Karpas-422 (cell line): ENCODE measurements at regions not wholly inside any gene's neighbourhood (a gene's known extent, or its start where the extent isn't known, plus 50 kb on each side); places are given as distances from the start of the nearest gene placed in this dataset.

Source experiments
- DNase-seq: peaks from one replicate; pipeline ENCODE4 v3.0.0-alpha.2; 2015
- H2AFZ ChIP-seq: fragments of 200-600 bp; sonication (generic); 2 replicates; pipeline ENCODE4 v1.6.1; 2014; ENCODE audit warnings: antibody characterized with exemption, low read length, mixed read lengths
- H3K27ac ChIP-seq: fragments of 200-600 bp; sonication (generic); 2 replicates; pipeline ENCODE4 v1.5.1; 2014; ENCODE audit warnings: mild to moderate bottlenecking, low read length, moderate library complexity
- H3K27me3 ChIP-seq: fragments of 200-600 bp; sonication (generic); 2 replicates; pipeline ENCODE4 v1.6.1; 2014; ENCODE audit warnings: low read length, mixed read lengths
- H3K36me3 ChIP-seq: fragments of 200-600 bp; sonication (generic); 2 replicates; pipeline ENCODE4 v1.6.1; 2014; ENCODE audit warnings: low read length, mixed read lengths; ENCODE audit not compliant: insufficient read depth
- H3K4me1 ChIP-seq: fragments of 200-600 bp; sonication (generic); 2 replicates; pipeline ENCODE4 v1.6.1; 2014; ENCODE audit warnings: mild to moderate bottlenecking, low read length, mixed read lengths
- H3K4me2 ChIP-seq: fragments of 200-600 bp; sonication (generic); 2 replicates; pipeline ENCODE4 v1.6.1; 2014; ENCODE audit warnings: low read length, low read depth, mild to moderate bottlenecking; ENCODE audit not compliant: poor library complexity, severe bottlenecking
- H3K4me3 ChIP-seq: fragments of 200-600 bp; sonication (generic); 2 replicates; pipeline ENCODE4 v1.5.1; 2014; ENCODE audit warnings: mild to moderate bottlenecking, antibody characterized with exemption, low read length, mixed read lengths
- H3K79me2 ChIP-seq: fragments of 200-600 bp; sonication (generic); 2 replicates; pipeline ENCODE4 v1.6.1; 2014; ENCODE audit warnings: mild to moderate bottlenecking, low read length, mixed read lengths
- H3K9ac ChIP-seq: fragments of 200-600 bp; sonication (generic); 2 replicates; pipeline ENCODE4 v1.6.0; 2014; ENCODE audit warnings: low read length
- H3K9me2 ChIP-seq: fragments of 200-600 bp; sonication (generic), shearing (Covaris generic); replicated peaks from 2 replicates; pipeline ENCODE4 v1.6.0; 2014; ENCODE audit warnings: mild to moderate bottlenecking, low read length, moderate library complexity; ENCODE audit not compliant: insufficient read depth
- H3K9me3 ChIP-seq: fragments of 300-700, 200-600 bp; sonication (generic); 2 replicates; pipeline ENCODE4 v1.6.1; 2014; ENCODE audit warnings: low read length, mixed read lengths
- H4K20me1 ChIP-seq: fragments of 200-600 bp; sonication (generic); 2 replicates; pipeline ENCODE4 v1.6.1; 2014; ENCODE audit warnings: mild to moderate bottlenecking, antibody characterized with exemption, low read length, low read depth; ENCODE audit not compliant: insufficient read depth

DNA sequence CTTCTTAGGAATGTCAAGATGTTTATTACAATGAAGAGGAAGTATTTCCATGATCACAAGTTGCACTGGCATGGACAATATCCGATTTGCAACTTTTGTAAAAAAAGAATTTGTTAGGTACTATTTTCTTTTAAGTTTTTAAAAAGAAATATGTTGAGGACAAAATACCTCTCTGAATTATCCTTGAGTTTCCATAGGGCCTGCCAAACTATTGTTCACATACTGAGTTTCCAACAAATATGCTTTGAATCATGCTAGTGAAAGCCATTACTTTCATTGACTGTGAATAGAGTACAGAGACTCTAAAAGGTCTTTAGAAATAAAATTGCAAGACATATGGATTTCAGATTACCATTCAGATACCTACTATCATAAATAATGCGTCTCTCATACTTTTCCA is 566.1 kb downstream of the TMEM182 start:
- Histone ChIP-seq H3K27ac (no peak overlapping the region), H3K36me3 (no peaks in the 10 kb centered on the region), H2AFZ (no peak overlapping the region), H3K9me2 (no peaks in the 10 kb centered on the region), H3K4me2 (no peak overlapping the region), H3K4me3 (no peak overlapping the region), H3K4me1 (no peaks in the 10 kb centered on the region), H4K20me1 (no peaks in the 10 kb centered on the region), H3K27me3 (no peaks in the 10 kb centered on the region), H3K9me3 (no peaks in the 10 kb centered on the region), H3K79me2 (no peaks in the 10 kb centered on the region), H3K9ac (no peak overlapping the region)
- no peak for DNase-seq

DNA sequence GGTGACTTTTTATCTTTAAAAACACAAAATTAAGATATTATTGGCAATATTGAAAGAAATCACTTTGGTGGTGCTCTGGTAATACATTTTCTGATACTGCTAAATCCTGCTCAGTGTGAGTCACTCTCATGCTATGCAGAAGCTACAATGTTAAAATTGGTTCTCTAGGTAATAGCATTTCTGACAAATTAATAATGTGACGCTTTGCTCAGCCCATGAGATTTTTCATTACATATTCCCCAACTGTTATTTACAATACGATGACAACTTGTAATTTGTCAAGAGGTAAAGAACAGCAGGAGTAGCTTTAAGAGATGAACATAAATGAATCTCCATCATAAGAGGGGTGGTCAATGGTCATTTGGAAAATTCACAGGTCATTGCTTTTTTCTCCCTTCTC is 573.6 kb downstream of the TMEM182 start:
- H2AFZ ChIP-seq = no peak overlapping the region
- no peaks in the 10 kb centered on the region for H3K9me2 ChIP-seq
- no peak overlapping the region for H3K4me3 ChIP-seq
- H3K27ac ChIP-seq = no peak overlapping the region
- no peak overlapping the region for H3K4me2 ChIP-seq
- no peaks in the 10 kb centered on the region for H3K36me3 ChIP-seq
- no peaks in the 10 kb centered on the region for H4K20me1 ChIP-seq
- DNase-seq = no peak
- H3K4me1 ChIP-seq = no peaks in the 10 kb centered on the region
- H3K9ac ChIP-seq = no peak overlapping the region
- H3K9me3 ChIP-seq = no peaks in the 10 kb centered on the region
- H3K79me2 ChIP-seq = no peaks in the 10 kb centered on the region
- no peaks in the 10 kb centered on the region for H3K27me3 ChIP-seq

DNA sequence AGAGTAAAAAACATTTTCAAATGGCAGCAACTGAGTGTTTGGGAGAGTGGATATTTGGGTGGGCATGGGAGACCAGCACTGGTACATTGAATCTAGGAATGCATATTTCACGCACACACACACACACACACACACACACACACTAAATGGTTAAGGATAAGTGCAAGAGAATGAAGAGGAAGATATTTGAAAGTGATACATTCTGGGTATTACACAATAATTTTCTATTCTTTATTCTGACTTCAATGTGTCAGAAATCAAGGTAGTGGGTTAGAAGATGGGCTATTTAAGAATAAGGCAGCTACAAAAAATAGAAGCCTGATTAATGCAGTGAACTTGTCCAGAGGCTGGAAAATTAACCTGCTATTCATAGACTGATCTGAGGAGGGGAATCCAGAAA is 577.0 kb downstream of the TMEM182 start:
- no peak overlapping the region for H2AFZ ChIP-seq
- no peak overlapping the region for H3K4me2 ChIP-seq
- no peaks in the 10 kb centered on the region for H3K9me2 ChIP-seq
- no peak for DNase-seq
- H3K79me2 ChIP-seq = no peaks in the 10 kb centered on the region
- no peaks in the 10 kb centered on the region for H3K4me1 ChIP-seq
- no peak overlapping the region for H3K9ac ChIP-seq
- no peaks in the 10 kb centered on the region for H3K9me3 ChIP-seq
- H3K4me3 ChIP-seq = no peak overlapping the region
- no peaks in the 10 kb centered on the region for H4K20me1 ChIP-seq
- no peak overlapping the region for H3K27ac ChIP-seq
- H3K36me3 ChIP-seq = no peaks in the 10 kb centered on the region
- H3K27me3 ChIP-seq = no peaks in the 10 kb centered on the region

DNA sequence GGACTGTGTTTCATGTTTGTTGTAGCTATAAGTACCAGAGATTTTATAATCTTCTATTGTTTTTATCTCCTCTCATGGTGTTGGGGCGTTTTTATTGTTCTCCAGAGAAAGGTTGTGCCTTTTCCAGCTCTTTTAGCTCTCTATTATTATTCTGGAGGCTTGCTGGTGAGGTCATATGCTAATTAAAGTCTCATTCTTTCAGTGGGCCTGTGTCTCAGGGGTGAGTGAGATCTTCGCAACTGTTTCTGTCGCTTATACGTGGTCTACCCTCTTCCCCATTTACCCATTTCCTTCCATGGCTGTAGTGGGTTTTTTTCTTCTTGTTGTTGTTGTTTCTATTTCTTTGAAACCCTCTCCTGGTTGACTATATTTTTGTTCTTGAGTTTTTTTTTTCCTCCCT is 584.9 kb downstream of the TMEM182 start:
- Histone ChIP-seq H3K4me2 (no peak overlapping the region), H3K9me3 (no peaks in the 10 kb centered on the region; the same call in 1 of the 2 replicates), H2AFZ (no peak overlapping the region), H4K20me1 (no peaks in the 10 kb centered on the region), H3K4me1 (no peaks in the 10 kb centered on the region), H3K9me2 (no peaks in the 10 kb centered on the region), H3K79me2 (no peaks in the 10 kb centered on the region), H3K27me3 (no peaks in the 10 kb centered on the region), H3K27ac (no peak overlapping the region), H3K4me3 (no peak overlapping the region), H3K36me3 (no peaks in the 10 kb centered on the region), H3K9ac (no peak overlapping the region)
- DNase-seq = no peak

DNA sequence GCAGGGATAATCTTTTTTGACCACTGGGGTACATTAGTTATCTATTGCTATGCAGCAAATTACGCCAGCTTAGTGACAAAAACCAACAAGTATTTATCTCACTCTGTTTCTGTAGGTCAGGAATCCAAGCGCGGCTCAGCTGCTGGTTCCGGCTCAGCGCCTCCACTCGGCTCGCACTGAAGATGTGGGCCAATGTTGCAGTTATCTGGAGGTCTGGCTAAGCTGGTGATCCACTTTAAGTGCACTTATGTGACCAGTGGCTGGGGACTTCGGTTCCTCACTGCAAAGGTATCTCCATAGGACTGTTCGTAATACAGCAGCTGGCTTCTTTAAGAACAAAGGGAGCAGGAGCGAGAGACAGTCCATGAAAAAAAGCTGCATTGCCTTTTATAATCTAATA is 591.9 kb downstream of the TMEM182 start:
- Histone ChIP-seq H3K4me1 (no peaks in the 10 kb centered on the region), H2AFZ (no peak overlapping the region), H3K9me2 (no peaks in the 10 kb centered on the region), H4K20me1 (no peaks in the 10 kb centered on the region), H3K9me3 (no peaks in the 10 kb centered on the region; the same call in 1 of the 2 replicates), H3K9ac (no peak overlapping the region), H3K27ac (no peak overlapping the region), H3K4me2 (no peak overlapping the region), H3K79me2 (no peaks in the 10 kb centered on the region), H3K27me3 (no peaks in the 10 kb centered on the region), H3K4me3 (no peak overlapping the region), H3K36me3 (no peaks in the 10 kb centered on the region)
- no peak for DNase-seq

DNA sequence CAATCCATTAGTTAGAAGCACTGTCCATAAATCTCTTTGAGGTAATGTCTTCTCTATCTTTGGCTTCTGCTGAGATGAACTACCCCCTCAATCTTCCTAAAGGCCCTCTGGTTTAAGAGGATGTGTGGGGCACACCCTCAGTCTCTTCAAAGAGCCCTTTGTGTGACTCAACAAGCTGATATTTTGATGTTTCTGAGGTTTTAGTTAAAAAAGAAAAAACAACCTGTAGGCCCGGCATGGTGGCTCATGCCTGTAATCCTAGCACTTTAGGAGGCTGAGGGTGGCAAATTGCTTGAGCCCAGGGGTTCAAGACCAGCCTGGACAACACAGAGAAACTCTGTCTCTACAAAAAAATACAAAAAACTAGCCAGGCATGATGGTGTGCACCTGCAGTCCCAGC is 593.5 kb downstream of the TMEM182 start:
- Histone ChIP-seq H3K27me3 (no peaks in the 10 kb centered on the region; the same call in 1 of the 2 replicates), H3K27ac (no peak overlapping the region), H3K9me3 (no peaks in the 10 kb centered on the region; the same call in 1 of the 2 replicates), H3K79me2 (no peaks in the 10 kb centered on the region), H2AFZ (no peak overlapping the region), H3K4me1 (no peaks in the 10 kb centered on the region), H3K9me2 (no peaks in the 10 kb centered on the region), H4K20me1 (no peaks in the 10 kb centered on the region), H3K9ac (no peak overlapping the region), H3K4me3 (no peak overlapping the region), H3K36me3 (no peaks in the 10 kb centered on the region), H3K4me2 (no peak overlapping the region)
- DNase-seq = no peak

DNA sequence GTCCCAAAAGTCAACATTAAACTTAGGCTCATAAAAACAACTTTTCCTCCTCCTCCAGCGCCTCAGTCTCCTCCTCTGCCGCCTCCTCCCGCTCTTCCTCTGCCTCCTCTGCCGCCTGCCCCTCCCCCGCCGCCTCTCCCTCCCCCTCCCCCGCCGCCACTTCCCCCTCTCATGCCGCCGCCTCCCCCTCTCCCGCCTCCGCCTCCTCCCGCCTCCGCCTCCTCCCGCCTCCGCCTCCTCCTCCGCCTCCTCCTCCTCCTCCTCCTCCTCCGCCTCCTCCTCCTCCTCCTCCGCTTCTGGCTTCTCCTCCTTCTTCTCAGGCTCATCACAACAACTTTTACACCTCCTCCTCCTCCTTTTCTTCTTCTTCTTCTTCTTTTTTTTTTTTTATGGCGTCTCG is 599.9 kb downstream of the TMEM182 start:
- H3K9me3 ChIP-seq = no peaks in the 10 kb centered on the region
- H3K79me2 ChIP-seq = no peaks in the 10 kb centered on the region
- no peak overlapping the region for H3K4me3 ChIP-seq
- no peaks in the 10 kb centered on the region for H4K20me1 ChIP-seq
- DNase-seq = no peak
- no peak overlapping the region for H2AFZ ChIP-seq
- no peaks in the 10 kb centered on the region; the same call in 1 of the 2 replicates for H3K27me3 ChIP-seq
- H3K9ac ChIP-seq = no peak overlapping the region
- H3K27ac ChIP-seq = no peak overlapping the region
- H3K36me3 ChIP-seq = no peaks in the 10 kb centered on the region
- no peaks in the 10 kb centered on the region for H3K9me2 ChIP-seq
- H3K4me1 ChIP-seq = no peaks in the 10 kb centered on the region
- no peak overlapping the region for H3K4me2 ChIP-seq

DNA sequence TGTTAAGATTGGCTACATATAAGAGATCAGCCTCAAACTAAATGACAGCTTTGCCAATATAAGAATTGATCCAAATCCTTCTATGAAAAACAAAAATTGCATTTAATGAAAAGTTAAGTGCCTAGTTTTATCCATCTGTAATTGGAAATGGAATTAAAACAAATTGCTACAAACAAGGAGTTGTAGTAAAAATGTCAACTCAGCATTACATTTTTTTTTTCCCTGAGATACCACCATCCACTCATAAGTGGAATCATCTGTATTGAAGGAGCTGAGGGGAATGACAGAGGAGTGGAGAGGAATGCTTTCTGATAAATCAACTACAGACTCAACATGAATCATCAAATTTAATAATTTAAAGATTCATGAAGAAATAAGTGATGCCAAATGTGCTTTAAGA is 601.8 kb downstream of the TMEM182 start:
- Histone ChIP-seq H3K4me1 (no peaks in the 10 kb centered on the region), H3K4me3 (no peak overlapping the region), H3K79me2 (no peaks in the 10 kb centered on the region), H3K36me3 (no peaks in the 10 kb centered on the region), H2AFZ (no peak overlapping the region), H3K4me2 (no peak overlapping the region), H3K9me3 (no peaks in the 10 kb centered on the region), H3K9me2 (no peaks in the 10 kb centered on the region), H3K9ac (no peak overlapping the region), H4K20me1 (no peaks in the 10 kb centered on the region), H3K27ac (no peak overlapping the region), H3K27me3 (no peaks in the 10 kb centered on the region; the same call in 1 of the 2 replicates)
- DNase-seq = no peak

DNA sequence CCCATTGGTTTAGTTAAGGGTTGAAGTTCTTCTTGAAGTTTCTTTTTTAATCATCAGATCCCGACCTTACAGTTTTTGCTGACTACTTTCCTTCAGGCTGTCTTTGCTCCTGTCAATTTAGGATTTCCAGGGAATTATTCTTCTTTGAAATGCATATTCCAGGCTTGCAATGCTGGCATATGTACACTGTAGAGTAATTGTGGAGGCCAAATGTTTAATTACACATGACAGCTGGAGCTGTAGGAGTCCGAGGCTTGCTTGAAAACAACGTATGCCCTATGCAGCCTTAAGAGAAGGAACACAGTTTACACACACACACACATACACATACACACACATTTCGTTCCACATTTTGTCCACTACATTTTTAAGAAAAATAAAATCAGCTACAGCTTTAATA is 602.3 kb downstream of the TMEM182 start:
- Histone ChIP-seq H3K4me1 (no peaks in the 10 kb centered on the region), H3K9me3 (no peaks in the 10 kb centered on the region), H4K20me1 (no peaks in the 10 kb centered on the region), H3K27ac (no peak overlapping the region), H3K36me3 (no peaks in the 10 kb centered on the region), H2AFZ (no peak overlapping the region), H3K9ac (no peak overlapping the region), H3K27me3 (no peaks in the 10 kb centered on the region; the same call in 1 of the 2 replicates), H3K79me2 (no peaks in the 10 kb centered on the region), H3K4me3 (no peak overlapping the region), H3K9me2 (no peaks in the 10 kb centered on the region), H3K4me2 (no peak overlapping the region)
- DNase-seq = no peak
